ENCODE measurements at regions not wholly inside any gene's neighbourhood (a gene's known extent, or its start where the extent isn't known, plus 50 kb on each side); places are given as distances from the start of the nearest gene placed in this dataset.

DNA sequence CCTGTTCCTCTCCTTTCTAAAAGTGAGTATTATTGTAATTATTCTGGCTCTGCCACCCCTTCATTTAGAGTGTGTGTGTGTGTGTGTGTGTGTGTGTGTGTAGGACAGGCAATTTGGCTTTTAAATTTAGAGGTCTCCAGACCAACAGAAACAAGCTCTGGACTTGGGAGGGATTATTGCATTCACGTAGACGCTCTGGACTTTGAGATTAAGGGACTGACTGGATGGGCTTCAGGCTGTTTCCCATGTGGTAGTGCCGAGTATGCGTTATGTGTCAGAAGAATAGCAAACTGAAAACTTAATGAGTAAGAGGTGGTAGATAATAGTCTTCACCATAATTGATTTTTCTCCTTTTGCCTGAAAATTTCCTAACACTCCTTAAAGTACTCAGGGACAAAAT lies 281.9 kb downstream of the USP25 start:
- no peak for DNase-seq (ENCODE audit: low read depth in 1 of 2, low spot score in 1 of 2)

GRCh38 chr21:16013570-16013969 lies 283.8 kb downstream of the USP25 start:
- DNase-seq (ENCODE audit: low read depth in 1 of 2, low spot score in 1 of 2): no peak

- no peak for DNase-seq (ENCODE audit: low read depth in 1 of 2, low spot score in 1 of 2)
These were observed 291.1 kb downstream of the USP25 start for GRCh38 chr21:16020878-16021277.

GRCh38 chr21:16022116-16022515 lies 292.3 kb downstream of the USP25 start:
- DNase-seq (ENCODE audit: low read depth in 1 of 2, low spot score in 1 of 2): no peak

- no peak for DNase-seq (ENCODE audit: low read depth in 1 of 2, low spot score in 1 of 2)
These were observed 293.1 kb downstream of the USP25 start for GRCh38 chr21:16022921-16023320.

DNA sequence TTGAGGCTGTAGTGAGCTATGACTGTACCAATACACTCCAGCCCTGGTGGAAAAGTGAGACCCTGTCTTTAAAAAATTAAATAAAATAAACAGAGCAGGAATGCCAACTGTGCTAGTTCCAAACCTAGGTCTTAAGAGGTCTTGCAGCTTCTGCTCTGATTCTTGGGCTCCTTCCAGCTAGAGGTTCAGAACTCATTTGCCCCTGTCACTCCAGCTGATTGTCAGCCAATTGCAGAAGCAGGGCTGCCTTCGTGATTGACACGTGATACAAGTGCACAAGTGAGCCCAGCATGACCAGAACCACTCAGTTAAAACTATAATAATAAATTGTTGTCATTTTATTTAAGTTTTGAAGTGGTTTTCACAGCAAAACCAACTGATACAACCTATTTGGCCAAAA lies 298.4 kb downstream of the USP25 start:
- DNase-seq (ENCODE audit: low read depth in 1 of 2, low spot score in 1 of 2): no peak

DNA sequence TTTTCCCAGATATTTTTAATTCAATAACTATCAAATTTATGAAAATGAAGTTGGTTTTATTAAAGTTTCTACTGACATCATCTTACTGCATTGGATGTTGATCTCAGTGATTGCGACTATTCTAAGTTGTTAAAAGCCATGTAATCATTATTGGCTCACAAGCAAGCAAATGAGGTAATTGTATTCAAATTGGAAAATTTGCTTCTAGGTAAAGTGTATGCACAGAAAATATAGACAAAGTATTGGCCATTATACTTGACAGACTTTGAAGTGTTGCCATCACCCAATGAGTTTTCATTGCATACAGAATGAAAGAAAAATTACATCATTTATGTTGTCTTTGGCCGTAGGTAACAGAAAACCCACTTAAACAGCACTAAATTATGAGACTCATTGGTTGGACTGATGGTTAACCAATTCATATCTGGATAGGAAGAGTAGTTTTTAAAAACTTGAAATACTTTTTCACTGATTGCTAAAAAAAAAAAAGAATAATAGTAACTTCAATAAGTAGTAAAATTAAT lies 299.2 kb downstream of the USP25 start:
- no peak for DNase-seq (ENCODE audit: low read depth in 1 of 2, low spot score in 1 of 2)

DNA sequence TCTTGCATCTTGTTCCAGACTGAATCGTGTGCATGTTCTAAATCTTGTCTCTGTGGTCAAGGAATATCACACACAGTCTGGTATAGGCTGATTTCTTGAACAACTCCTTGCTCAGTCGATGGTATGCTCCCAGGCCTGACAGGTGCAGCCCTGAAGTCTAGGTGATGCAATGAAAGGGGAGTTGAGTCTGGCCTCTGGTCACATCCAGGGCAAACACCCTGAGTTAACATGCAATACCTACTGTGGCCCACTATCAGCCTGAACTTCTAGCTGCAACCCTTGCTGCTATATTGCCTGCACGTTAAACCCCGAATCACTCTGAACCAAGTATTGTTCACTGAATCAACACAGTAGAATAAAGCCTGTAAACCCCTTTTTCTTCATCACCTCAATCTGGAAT lies 303.4 kb downstream of the USP25 start:
- DNase-seq (ENCODE audit: low read depth in 1 of 2, low spot score in 1 of 2): no peak

- no peak for DNase-seq (ENCODE audit: low read depth in 1 of 2, low spot score in 1 of 2)
These were observed 304.8 kb downstream of the USP25 start for GRCh38 chr21:16034446-16035190.

GRCh38 chr21:16037421-16037955 lies 307.7 kb downstream of the USP25 start:
- no peak for DNase-seq (ENCODE audit: low read depth in 1 of 2, low spot score in 1 of 2)

GRCh38 chr21:16040601-16041000 lies 310.8 kb downstream of the USP25 start:
- DNase-seq (ENCODE audit: low read depth in 1 of 2, low spot score in 1 of 2): no peak

- DNase-seq (ENCODE audit: low read depth in 1 of 2, low spot score in 1 of 2): no peak
These were observed 314.9 kb downstream of the USP25 start for GRCh38 chr21:16044676-16045075.

DNA sequence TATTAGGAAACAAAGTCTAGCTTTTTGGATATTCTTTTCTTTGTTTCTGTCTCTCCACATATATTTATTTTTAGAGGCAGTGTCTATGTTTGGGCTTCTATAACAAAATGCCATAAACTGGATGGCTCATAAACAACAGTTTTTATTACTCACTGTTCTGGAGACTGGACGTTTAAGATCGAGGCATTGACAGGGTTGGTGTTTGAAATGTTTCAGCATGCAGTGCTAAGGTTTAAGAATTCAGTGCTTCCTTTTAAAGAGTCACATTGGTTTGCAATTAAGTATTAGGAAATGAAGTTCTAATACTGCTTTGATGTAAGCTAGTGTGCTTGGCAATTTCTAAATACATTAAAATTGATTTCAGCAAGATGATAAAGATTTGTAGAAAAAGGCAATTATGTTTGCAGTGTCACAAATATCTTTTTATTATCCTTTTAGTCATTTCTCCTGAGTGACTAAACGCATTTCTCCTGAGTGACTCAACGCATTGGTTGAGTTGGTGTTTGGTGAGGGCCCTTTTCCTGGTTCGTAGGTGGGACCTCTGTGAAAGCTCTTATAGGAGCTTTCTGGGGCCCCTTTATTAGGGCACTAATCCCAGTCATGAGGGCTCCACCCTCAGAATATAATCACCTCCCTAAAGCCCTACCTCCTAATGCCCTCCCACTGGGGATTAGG lies 317.0 kb downstream of the USP25 start:
- no peak for DNase-seq (ENCODE audit: low read depth in 1 of 2, low spot score in 1 of 2)

- DNase-seq (ENCODE audit: low read depth in 1 of 2, low spot score in 1 of 2): no peak
These were observed 318.1 kb downstream of the USP25 start for GRCh38 chr21:16047904-16048303.

GRCh38 chr21:16055014-16055413 lies 325.2 kb downstream of the USP25 start:
- DNase-seq (ENCODE audit: low read depth in 1 of 2, low spot score in 1 of 2): no peak

DNA sequence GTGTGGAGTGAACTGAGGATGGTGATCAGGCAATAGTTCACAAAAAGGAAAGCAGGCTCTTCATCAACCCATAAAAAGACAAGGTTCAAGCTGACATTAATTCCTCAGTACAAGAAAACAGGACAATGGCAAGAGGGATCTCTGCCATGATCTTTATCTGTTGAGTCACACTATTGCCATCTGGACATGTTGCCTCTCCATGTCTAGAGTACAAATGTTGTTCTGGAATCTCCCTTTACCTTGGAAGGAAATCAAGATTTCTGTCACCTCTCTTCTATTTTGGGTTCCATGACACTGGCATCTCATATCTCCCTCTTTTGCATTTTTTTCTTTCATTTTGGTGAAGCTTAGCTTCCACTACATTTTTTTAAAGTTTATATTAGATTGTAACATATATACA lies 329.1 kb downstream of the USP25 start:
- DNase-seq (ENCODE audit: low read depth in 1 of 2, low spot score in 1 of 2): no peak

DNA sequence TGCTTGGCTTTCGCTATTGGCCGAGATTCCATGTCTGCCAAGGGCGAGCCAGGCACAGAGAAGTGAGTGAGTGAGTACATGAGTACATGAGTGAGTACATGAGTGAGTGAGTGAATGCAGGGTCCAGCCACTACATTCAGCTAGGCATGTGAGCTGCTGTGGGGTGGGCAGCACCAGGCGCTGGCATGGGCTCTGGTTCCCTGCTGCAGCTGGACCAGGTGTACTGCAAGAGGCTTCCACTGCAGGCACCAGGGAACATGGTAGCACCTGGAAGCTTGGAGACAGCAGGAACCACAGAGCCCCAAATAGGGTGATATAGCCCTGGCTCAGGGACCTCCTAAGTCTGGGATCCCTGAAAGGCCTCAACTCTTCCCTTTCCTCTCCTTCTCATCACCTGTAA lies 330.2 kb downstream of the USP25 start:
- DNase-seq (ENCODE audit: low read depth in 1 of 2, low spot score in 1 of 2): no peak

DNA sequence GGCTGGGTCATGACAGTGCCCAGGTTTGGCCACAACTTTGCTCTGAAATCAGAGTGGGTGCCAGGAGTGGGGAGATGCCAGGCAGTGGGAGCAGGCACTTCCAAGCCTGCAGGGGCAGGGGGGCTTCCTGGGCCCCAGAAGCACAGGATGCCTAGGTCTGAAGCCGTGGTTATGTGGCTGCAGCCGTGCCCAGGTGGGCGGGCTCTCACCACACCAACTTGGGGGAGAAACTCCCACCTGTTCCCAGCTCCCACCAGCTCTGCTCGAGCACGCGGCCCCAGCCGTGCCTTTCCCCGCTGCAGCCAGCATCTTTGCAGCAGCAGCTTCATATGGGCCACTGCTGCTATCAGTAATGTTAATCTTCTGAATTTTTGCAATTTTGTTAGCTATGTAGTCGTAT lies 331.4 kb downstream of the USP25 start:
- no peak for DNase-seq (ENCODE audit: low read depth in 1 of 2, low spot score in 1 of 2)

DNA sequence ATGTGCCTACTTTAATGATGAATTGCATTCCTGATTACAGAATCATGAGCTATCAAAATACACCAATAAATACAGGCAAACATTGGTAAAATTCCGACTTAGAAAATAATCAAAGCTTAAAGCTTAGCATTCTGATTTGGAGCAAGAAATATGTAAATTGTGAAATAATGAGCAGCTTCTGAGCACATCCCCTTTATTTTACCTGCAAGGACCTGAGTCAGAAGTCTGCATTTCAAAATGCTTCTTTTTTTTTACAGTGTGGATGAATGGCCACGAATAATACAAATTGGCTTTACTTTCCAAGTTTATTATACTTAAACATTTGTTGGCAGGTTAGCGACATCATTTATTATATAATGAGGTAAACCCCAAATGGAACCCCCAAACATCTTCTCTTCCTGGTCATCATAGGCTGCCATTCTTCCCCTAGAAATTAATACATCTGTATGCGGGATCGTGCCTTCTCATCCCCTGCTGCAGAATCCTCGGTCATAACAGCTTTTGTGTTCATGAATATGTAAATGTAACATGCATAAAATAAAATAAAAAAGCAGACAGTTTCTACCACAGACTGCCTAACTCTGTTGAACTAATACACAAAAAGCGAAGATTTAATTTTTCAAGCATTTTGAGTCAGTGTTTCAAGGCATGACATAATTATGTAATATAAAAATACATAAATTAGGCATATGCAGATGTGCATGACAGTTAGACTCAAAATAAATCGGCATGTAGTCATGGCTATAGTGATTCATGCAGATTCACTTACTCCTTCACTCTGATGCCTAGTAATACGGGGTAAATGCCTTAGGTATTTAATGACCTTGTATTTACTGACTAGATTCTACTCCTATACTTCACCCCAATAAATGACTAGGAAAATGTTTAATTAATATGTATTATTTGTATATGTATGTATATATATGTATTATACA lies 339.7 kb downstream of the USP25 start:
- no peak for DNase-seq (ENCODE audit: low read depth in 1 of 2, low spot score in 1 of 2)

DNA sequence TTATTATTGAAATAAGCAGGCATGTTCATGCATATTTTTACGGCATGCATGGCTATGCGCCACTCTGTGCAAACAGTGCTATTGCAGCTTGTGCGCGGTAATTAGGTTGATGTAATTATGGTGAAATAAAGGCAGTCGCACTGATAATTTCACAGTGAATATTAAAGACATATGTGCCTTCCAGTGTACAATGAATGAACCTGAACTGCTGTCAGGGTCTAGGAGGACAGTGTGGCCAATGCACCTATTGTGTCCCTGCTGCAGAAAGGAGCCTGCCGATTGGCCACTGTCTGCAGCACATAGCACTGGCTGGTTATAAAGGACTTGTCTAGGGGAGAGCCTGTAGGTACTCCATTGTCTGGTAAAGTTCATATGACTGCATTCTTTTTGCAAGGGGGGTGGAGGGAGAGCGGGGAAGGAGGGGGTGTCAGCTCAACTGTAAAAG lies 340.4 kb downstream of the USP25 start:
- DNase-seq (ENCODE audit: low read depth in 1 of 2, low spot score in 1 of 2): no peak

GRCh38 chr21:16071092-16071491 lies 341.3 kb downstream of the USP25 start:
- no peak for DNase-seq (ENCODE audit: low read depth in 1 of 2, low spot score in 1 of 2)
